ENCODE measurements at regions not wholly inside any gene's neighbourhood (a gene's known extent, or its start where the extent isn't known, plus 50 kb on each side); places are given as distances from the start of the nearest gene placed in this dataset.
"Not testable (repeated sequence)": the region's sequence is repeated elsewhere in the genome, so short reads cannot be mapped to it uniquely, and the experiment has no call there.

DNA sequence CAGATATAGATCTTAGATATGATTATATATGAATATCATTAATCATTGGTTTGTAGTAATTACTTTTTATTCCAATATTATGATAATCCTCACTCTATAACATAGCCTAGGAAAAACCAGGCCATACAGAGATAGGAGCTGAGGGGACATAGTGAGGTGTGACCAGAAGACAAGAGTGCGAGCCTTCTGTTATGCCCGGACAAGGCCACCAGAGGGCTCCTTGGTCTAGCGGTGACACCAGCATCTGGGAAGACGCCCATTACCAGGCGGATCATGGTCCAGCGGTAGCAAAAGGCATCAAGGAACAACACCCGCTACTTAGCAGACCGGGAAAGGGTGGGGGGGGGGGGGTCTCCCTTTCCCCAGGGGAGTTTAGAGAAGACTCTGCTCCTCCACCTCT is 96.4 kb upstream of the WSB1 start:
- TF ChIP-seq, protein P1, sequence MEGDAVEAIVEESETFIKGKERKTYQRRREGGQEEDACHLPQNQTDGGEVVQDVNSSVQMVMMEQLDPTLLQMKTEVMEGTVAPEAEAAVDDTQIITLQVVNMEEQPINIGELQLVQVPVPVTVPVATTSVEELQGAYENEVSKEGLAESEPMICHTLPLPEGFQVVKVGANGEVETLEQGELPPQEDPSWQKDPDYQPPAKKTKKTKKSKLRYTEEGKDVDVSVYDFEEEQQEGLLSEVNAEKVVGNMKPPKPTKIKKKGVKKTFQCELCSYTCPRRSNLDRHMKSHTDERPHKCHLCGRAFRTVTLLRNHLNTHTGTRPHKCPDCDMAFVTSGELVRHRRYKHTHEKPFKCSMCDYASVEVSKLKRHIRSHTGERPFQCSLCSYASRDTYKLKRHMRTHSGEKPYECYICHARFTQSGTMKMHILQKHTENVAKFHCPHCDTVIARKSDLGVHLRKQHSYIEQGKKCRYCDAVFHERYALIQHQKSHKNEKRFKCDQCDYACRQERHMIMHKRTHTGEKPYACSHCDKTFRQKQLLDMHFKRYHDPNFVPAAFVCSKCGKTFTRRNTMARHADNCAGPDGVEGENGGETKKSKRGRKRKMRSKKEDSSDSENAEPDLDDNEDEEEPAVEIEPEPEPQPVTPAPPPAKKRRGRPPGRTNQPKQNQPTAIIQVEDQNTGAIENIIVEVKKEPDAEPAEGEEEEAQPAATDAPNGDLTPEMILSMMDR (IDR thresholded peaks at IDR 0.05; ENCODE audit: insufficient read depth, low read length): peak; percentile 12
- TF ChIP-seq, protein P2, sequence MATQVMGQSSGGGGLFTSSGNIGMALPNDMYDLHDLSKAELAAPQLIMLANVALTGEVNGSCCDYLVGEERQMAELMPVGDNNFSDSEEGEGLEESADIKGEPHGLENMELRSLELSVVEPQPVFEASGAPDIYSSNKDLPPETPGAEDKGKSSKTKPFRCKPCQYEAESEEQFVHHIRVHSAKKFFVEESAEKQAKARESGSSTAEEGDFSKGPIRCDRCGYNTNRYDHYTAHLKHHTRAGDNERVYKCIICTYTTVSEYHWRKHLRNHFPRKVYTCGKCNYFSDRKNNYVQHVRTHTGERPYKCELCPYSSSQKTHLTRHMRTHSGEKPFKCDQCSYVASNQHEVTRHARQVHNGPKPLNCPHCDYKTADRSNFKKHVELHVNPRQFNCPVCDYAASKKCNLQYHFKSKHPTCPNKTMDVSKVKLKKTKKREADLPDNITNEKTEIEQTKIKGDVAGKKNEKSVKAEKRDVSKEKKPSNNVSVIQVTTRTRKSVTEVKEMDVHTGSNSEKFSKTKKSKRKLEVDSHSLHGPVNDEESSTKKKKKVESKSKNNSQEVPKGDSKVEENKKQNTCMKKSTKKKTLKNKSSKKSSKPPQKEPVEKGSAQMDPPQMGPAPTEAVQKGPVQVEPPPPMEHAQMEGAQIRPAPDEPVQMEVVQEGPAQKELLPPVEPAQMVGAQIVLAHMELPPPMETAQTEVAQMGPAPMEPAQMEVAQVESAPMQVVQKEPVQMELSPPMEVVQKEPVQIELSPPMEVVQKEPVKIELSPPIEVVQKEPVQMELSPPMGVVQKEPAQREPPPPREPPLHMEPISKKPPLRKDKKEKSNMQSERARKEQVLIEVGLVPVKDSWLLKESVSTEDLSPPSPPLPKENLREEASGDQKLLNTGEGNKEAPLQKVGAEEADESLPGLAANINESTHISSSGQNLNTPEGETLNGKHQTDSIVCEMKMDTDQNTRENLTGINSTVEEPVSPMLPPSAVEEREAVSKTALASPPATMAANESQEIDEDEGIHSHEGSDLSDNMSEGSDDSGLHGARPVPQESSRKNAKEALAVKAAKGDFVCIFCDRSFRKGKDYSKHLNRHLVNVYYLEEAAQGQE (IDR thresholded peaks at IDR 0.05; ENCODE audit: insufficient replicate concordance, low read depth): not testable (repeated sequence)
- TF ChIP-seq POLR2AphosphoS5 (IDR thresholded peaks at IDR 0.05; ENCODE audit: low read depth); GABPA (IDR thresholded peaks at IDR 0.05; ENCODE audit: low read depth); SPI1 (IDR thresholded peaks at IDR 0.05; ENCODE audit: borderline replicate concordance, low read depth): not testable (repeated sequence)
